GM19452 (cell line): ENCODE measurements at regions not wholly inside any gene's neighbourhood (a gene's known extent, or its start where the extent isn't known, plus 50 kb on each side); places are given as distances from the start of the nearest gene placed in this dataset.

Experiments
- ATAC-seq: cut with Tn5 transposase; IDR thresholded peaks from one replicate; pipeline ENCODE4 v1.9.1; 2021; ENCODE audit not compliant: unreplicated experiment

GRCh38 chr2:18837240-18837639 lies 247.9 kb upstream of the NT5C1B start:
- ATAC-seq = no peak

DNA sequence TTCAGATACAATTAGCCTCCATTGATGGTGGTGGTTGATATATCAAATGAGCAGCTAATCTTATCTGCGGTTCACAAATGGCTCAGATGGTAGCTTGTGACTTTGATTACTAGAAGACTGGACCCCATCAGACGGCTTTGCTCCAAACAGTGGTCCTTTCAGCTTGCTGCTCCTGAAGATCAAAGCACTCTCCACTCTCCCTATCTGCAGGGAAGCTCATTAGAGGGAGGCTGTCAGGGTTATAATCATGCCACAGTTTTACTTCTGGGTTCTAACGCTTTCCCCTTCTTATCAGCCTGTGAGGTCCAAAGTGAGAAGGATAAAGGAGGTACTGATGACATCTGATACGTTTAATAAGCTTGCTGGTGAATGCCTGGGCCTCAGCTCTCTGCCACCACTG lies 247.1 kb upstream of the NT5C1B start:
- no peak for ATAC-seq

GRCh38 chr2:18835787-18836186 lies 246.4 kb upstream of the NT5C1B start:
- no peak for ATAC-seq

DNA sequence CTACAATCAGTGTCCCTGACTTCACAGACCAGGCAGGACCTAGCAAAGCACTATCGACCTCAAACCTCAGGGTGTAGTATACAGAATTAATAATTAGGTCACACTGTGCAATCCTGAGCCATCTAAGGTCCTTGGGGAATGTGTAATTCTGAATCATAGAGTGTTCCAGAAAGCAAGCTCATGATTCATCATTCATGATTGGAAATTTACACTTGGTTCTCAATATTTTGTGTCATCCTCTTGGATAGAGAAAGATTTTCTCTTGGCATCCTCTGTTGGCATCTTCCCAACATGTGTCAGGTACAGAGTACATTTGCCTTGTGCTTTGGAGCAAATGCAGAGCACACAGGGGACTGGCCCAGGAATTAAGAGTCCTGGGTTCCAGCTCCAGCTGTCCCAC lies 245.0 kb upstream of the NT5C1B start:
- ATAC-seq = no peak

DNA sequence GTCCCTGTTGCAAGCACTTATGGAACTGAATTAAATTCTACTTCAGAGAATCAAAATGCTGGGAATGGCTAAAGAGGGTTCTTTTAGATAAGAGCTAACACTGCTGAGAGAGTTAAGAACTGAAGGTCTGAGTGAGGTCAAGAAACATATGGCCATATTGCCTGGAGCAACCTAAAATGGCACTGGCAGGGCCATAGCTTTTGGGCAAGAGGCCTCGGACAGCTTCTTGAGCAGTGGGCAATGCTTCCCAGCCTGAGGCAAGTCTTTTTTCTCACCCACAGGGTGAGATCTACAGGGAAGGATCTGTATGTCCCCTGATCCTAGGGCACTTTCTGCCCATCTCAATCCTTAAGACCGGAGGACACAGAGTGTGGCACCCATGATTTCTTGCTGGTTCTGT lies 244.6 kb upstream of the NT5C1B start:
- no peak for ATAC-seq

DNA sequence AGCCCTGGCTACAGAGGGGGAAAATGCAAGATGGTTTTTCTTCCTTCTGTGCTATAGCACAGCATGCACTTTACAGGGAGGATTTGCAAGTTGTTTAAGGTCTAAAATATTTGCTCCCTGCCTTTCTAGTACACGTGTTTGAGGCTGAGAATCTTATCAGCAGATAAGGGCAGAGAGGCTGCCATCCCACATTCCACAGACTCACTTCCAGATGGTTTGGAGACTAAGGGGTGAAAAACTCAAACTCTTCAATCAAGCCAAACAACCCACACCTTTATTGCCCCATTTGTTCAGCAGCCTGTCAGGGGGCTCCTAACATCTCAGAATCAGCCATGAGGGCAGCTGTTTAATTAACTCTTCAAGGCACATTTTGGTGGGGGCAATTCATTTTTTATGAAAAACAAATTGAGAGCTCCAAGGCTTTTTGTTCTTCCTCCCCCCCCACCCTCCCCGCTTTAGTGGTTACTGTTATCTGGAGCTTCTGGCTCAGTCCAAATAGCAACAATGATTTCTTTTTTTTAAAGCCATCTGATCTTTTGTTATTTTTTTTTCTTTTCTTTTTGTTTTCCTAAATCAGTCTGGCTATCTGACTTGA lies 242.6 kb upstream of the NT5C1B start:
- no peak for ATAC-seq

DNA sequence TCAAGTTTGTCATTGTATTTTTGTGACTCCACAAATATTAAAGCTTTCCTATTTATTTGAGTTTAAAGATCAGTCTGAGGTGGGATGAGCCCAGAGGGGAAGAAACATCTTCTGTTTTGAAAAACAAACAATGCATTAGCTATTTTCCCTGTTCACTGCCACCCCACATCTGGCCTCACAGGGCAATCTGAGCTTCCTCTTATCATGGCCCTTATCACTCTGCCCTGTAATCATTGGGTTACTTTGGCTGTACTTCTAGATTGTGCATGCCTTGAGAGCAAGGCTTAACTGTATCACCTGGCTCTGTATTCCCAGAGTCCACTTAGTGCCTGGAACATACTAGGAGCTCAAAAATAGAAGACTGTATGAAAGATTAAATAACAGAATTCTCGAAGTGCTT lies 241.6 kb upstream of the NT5C1B start:
- ATAC-seq = no peak

DNA sequence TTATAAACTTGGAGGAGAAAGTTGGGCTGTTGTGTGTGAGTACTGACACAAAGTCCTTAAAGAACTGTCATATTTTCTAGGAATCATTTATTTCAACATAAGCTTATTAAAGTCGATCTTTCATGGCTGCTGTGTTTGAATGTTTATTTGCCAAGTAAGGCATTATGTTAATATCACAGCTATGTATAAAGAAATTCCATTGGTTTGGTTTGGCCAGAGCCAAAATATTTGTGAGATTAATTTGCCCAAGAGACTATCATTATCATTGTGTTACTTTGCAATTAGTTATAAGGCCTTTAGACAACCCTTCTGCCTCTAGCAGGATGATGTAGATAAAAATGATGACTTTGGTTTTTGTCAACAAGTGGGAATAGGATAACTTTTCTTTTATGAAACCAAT lies 240.6 kb upstream of the NT5C1B start:
- no peak for ATAC-seq

DNA sequence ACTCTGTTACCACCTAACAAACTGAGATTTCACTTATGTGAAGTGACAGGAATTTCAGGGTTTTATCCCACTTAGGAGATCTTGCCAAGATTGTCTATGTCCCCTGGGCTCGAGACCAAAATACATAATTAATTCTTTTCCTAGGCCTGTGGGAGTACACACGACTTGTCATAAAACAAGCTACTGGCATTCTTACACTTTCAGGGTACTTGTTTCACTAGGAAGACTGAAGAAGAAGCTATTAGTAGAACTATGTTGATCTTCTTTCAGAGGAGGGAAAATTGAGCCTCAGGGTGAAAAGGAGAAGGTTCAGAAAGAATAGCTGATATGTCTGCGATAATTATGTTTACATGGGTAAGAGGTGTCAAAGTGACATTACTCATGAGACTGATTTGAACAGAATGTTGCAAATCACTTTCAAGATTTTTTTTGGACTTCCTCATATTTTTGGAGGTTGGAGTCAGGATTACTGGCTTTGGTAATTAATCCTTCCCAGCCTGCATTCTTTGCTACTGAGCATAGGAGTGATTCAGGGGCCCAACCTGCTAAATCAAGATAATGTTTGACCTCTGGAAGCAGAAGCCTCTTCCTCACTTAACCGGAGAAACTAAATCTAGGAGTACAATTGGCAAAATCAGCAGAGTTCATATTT lies 240.0 kb upstream of the NT5C1B start:
- ATAC-seq = no peak

DNA sequence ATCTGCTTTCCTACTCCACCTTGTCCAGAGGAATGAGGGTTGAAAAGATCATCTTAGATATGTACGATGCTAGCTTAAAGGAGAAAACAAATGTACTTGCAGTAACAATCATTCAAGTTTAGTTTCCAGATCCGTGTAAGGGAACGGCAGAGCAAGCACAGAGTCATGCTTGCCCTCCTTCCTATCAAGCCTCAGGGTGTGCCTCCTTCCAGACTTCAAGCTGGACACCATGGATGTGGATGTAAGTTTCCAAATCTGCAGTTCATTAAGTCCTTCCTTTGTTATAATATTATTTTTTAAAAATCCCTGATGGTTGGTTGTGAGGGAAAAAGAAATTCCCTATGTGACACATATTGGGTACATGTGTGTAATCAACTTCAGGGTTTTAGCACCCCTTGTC lies 238.9 kb upstream of the NT5C1B start:
- ATAC-seq = no peak

DNA sequence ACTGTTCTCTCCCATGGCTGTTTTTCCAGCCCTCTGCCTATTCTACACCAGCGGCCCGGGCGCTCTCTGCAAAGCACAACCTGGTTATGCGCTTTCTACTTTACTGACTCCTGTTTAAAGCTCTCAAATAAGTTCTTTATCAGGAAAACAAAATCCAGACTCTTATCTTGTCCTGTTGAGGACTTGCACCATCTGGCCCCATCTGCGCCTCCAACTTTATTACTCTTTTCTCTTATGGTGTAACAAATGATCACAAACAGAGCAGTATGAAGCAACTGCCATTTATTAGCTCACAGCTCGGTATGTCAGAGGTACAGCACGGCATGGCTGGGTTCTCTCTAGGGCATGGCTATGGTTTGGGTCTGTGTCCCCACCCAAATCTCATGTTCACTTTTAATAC lies 236.5 kb upstream of the NT5C1B start:
- no peak for ATAC-seq

DNA sequence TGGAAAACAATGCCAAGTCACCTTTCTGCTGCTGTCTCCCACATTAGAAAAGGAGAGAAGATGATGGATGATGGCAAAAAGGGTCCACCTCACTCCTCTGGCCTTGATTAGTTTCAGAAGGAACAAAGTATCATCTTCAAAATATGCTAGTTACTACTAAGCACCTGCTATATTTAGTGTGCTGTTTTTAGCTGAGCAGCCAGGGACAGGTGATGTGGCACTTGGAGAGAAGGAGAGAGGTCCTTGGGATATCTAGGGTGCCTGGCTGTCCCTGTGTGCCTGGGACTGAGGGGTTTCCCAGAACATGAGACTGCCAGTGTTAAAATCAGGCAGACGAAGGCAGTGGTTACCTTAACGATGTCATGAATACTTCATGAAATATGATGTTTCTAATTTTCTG lies 235.5 kb upstream of the NT5C1B start:
- no peak for ATAC-seq

- ATAC-seq = no peak
These were observed 235.0 kb upstream of the NT5C1B start for GRCh38 chr2:18824325-18824790.

DNA sequence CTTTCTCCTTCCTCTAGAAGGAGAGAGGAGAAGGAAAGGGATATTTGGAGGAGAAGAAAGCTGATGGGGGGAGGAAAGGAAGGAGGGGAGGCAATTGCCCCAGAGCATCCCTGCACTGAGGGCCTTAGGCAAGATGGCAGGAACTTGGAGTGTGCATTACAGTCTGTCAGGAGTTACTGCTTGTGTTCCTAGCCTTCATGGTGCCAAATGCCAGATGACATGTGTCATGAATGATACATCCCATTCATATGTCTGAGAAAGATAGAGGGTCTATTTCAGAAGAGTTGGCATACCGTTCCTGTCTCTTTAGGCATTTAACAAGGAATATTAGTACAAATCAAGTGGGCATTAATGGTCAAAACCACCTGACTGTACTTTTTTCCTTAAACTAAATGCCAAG lies 232.1 kb upstream of the NT5C1B start:
- ATAC-seq = no peak

DNA sequence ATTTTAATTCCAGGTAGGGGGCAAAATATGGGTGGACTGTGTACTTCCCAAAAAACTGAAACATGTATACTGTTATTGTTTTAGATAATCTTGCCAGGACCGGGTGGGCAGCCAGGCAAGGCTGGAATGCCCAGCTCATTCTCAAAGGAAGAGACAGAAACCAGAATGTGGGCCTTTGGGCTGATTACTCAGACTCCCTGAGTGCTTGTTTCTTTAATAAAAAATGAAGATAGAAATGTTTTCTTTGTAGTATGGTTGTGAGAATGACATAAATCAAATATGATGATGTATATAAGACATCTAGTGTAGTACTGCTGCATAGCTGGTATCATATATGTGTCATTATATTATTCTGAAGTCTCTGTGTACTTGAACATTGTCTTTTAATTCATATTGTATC lies 231.6 kb upstream of the NT5C1B start:
- ATAC-seq = no peak

DNA sequence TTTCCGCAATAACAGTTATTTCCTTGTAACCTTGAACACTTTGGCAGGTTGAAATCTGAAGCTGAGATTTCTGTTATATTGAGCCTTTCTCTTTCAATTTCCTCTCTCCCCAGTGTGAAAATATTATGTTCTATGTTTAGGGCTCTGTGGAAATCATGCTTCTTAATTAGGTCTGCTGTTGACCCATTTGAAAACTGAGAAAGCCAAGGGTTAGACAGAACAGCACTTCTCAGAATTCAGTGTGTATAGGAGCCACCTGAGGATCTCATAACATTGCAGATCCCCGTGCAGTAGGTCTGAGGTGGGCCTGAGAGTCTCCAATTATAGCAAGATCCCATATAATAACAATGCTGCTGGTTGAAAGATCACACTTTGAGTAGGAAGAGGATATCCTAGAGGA lies 230.2 kb upstream of the NT5C1B start:
- ATAC-seq = no peak

- no peak for ATAC-seq
These were observed 225.0 kb upstream of the NT5C1B start for GRCh38 chr2:18814387-18814786.

GRCh38 chr2:18804536-18804935 lies 215.2 kb upstream of the NT5C1B start:
- ATAC-seq = no peak

GRCh38 chr2:18803141-18803939 lies 214.0 kb upstream of the NT5C1B start:
- no peak for ATAC-seq

GRCh38 chr2:18800240-18800971 lies 211.0 kb upstream of the NT5C1B start:
- ATAC-seq = no peak

DNA sequence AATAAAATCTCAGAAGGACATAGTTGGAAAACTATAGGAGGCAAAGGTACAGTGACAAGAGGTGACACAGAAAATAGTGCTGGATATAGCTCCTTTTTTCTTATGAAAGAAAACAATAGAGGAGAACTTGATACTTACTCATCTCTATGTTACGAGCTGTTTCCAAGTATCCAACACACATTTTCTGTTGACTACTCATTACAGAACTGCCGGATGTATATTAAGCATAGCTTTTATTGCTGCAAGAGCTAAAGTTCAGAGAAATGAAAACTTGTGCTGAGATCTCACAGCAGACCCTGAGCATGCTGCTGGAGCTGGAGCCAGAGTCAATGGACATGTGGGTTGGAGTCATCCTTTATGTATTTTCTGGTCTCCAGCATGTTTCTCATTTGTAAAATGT lies 210.0 kb upstream of the NT5C1B start:
- no peak for ATAC-seq
